Posterior vena cava (tissue), 2 donors: ENCODE measurements at regions not wholly inside any gene's neighbourhood (a gene's known extent, or its start where the extent isn't known, plus 50 kb on each side); places are given as distances from the start of the nearest gene placed in this dataset.

Source experiments
- DNase-seq: peaks from one replicate; pipeline ENCODE4 v3.0.0-alpha.2; 2020; ENCODE audit warnings: low spot score
- intact Hi-C, 2 donors: fragments of 100-400 bp; cut with DNase I; formaldehyde crosslinking; loops; one replicate each; pipeline versions ENCODE4 v1.14.1 to v1.14.2; 2022 to 2023
- donor health status: DM: yes; HTN: yes; CAD: no.
- donor health status: DM: yes; HTN: yes; CAD: no.

- intact Hi-C loops = no loop called here
- DNase-seq = no peak
Observed at GRCh38 chr11:91470656-91471055, 754.0 kb upstream of the FAT3 start.

DNA sequence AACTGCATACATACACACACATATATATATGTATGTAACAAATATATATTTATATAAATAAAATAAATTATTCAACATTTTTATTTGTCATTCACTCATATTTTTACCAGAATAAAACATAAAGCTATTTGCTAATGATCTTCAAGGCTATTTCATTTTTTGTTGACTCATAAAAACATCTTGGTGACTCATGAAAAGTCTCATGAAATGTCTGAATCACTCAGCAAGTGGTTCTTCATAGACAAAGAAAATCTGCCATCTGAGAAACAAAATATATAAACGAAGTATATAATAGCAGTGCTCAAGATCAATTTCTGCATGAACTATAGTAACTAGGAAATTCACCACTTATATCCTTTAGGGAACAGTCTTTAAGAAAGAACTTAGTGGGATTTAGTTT, 764.8 kb upstream of the FAT3 start:
- intact Hi-C loops = no loop called here
- no peak for DNase-seq

DNA sequence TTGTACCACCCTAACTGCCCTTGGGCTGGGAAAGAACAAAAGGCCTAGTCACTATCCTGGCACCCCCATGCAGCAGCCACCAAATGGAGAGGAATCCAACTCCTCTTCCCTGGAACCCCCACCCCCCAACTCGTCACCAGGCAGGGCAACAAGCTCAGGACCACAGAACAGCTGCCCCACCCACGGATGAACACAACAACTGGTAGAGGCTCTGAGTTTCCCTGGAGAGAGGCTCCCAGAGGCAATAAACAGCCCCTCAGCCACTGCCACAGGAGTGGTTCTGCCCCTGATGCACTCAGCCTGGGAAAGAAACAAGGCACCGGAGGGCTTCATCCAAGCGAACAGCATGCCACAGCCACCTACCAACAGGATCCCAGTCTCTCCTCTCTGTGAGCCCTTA, 778.4 kb upstream of the FAT3 start:
- intact Hi-C loops = no loop called here
- DNase-seq = peak; percentile 51

DNA sequence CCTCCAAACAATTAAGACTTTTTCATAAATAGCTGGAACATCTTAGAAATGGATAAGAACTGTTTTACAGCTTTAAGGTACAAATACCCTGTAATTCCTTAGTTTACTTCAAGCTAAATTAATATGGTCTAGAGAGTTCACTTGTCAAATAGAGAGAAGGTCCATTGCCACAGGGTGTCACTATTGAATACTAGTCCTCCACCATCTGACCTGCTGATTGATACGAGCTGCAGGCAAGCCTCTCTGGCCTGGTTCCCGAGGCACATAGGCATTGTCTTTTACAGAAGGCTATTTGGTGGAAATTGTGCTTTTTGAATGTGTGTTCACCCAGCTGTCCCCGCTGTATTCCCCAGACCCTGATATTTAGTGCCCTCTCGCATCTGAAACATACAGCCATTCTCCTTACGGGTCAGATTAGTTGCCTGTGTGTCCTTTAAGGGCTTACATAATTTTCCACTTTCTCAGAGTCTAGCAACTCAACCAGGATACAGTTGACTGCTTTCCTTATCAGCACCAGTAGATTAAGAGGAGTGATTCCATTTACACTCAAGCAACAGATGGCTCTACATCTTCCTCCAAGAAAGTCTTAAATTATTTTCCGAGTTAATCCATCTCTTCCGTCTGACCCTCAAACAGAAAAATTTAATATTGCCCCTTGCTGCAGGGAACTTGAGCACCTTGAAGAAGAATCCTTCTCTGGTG, 788.8 kb upstream of the FAT3 start:
- intact Hi-C loops = no loop called here
- no peak for DNase-seq

DNA sequence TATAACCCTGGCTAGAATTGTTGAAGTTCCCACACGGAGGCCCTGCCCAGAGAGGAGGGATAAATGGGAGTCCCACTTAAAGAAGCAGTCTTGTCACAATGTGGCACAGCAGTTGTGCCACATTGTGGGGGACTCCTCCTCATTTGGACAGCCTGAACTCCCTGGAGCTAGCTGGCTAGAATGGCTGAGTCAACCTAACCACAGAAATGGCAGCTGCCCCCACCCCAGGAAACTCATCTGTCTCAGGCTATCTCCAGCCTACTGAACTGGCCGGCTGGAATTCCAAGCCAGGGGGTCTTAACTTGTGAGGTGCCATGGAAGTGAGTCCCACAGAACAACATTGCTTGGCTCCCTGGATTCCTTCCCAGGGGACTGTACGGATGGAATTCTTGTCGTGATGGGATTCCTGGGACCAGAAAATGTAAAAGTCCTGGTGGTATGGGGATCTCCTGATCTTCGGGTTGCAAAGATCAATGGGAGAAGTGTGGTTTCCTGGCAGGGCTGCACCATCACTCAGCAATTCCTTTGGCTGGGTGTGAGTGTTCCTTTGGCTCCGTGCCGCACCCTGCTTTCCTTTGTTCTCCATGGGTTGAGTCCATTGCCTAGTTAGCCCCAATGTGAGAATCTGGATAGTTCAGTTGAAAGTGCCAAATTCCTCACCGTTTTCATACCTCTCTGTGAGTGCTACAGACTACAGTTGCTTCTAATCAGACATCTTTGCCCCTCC, 791.2 kb upstream of the FAT3 start:
- intact Hi-C loops = no loop called here
- peak; percentile 59 for DNase-seq

DNA sequence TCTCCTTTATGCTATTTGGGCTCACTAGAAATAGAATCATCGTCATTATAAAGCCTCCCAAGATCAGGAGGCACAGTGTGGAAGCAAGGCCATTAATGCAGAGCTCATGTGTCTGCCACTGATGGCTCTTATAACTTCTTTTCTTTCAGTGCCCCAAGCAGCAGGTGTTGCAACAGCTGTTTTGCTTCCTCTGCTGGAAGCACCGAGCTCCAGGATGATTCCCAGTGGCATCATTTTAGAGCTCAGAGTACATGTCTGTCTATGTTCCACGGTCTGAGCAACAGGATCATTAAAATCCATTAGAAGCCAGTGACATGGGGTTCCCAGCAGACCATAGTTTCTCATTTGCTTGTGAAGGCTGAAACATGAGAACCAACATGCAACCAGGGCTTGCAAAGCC, 803.0 kb upstream of the FAT3 start:
- intact Hi-C loops = no loop called here
- DNase-seq = no peak

- DNase-seq = no peak
- intact Hi-C loops = no loop called here
Observed at GRCh38 chr11:91407842-91408241, 816.8 kb upstream of the FAT3 start.

GRCh38 chr11:91406009-91406408, 818.6 kb upstream of the FAT3 start:
- no peak for DNase-seq
- intact Hi-C loops = no loop called here

GRCh38 chr11:91404344-91404743, 820.3 kb upstream of the FAT3 start:
- DNase-seq = no peak

GRCh38 chr11:91397134-91397468, 827.5 kb upstream of the FAT3 start:
- intact Hi-C loops = no loop called here
- DNase-seq = no peak

More at GRCh38 chr11:91404344-91404743, 820.3 kb upstream of the FAT3 start:
- intact Hi-C loops = loop anchor here in 1 of 2 donors (1.0 kb wide), 1 partner anchor 21 kb away; no protein-coding TSS in a partner anchor

DNA sequence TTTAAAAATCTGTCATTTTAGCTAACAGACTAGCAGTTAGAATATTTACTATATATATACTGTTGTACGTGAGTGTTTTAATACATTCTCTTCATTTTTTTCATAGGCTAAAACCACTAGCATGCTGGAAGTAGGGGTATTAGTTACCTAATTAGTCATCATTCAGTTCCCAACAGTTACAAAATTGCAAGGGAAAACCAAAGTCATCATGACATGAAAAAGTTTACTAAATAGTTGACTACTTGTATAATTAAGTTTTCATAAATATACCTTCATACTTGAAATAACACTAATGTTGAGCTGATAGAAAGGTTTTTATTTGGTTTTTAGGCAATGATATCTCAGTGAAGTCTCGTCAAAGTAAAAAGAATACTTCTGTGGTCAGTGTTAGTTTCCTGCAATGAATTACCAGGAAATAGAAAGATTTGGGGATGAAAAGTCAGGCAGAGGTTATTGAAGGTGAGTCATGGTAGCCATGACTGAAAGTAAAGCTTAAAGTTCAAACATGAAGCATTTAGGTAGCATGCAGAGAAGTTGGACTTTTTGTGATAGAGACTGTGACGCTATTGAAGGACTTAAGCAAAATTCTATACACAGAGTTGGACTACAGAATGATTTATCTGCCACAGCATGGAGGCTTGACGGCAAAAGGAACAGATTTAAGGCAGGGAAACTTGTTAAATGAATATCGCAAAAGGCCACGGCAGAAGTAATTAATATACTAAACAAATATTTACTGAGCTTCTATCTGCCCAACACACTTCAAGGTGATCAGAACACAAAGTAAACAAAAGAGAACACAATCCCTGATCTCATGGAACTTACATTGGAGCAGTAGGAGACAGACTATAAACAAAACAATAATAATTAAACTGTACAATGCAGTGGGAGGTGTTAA, 828.1 kb upstream of the FAT3 start:
- intact Hi-C loops = no loop called here
- DNase-seq = no peak

DNA sequence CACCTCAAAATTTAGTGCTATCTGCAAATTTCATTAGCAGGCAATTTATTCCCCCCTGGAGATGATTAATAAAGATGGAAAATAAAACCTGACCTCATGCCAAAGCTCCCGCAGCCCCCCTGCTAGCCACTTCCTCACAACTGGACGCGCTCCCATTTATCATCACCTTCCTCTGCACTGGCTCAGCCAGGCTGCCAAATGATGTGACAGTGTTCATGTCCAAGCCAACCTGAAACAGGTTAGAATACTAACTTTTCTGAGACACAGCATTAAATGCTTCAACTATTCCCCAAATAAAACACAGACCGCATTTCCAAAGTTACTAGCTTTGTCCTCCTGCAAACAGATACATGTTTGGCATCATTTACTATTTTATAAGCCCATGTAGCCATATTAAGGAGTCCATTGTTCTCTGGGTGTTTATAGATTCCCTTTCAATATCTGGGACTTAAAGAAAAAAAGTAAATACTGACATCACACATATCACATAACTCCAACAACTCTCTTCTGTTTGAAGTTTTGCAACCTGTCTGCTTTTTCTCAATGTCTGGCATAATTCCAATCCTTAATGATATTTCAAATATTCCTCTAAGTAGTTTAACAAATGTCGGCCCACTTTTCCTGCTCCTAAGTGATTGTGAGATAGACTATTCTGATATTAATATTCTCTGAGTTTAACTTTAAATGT, 829.7 kb upstream of the FAT3 start:
- intact Hi-C loops = no loop called here
- no peak for DNase-seq

DNA sequence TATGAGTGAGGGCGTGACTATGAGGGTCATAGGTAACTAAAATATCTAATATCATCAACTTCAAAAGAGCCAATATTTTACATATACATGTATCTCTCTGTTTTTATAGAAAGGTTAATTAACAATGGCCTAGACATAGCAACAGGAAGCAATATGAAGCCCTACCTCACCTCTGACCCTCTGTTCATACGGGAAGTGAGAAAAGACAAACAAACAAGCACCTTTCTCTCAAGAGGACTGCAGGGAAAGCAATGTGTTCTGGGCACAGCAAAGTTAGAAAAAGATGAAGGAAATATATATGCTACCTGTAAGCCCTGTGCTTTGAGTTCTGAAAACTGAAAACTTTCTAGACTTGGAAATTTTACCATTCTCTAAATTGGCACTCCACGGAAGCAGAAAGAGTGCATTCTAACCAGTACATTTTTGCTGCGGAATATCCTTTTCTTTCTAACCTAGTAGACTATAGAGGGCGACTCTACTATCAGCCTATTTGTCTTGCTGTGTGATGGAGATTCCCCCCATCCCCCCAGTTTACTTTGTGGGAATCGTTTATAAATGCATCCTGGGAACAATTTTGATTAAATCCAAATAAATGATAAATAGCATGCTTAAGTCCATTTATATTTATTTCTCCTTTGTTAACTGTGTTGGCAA, 830.4 kb upstream of the FAT3 start:
- intact Hi-C loops = no loop called here
- no peak for DNase-seq

GRCh38 chr11:91382946-91383345, 841.7 kb upstream of the FAT3 start:
- intact Hi-C loops = loop anchor here in 1 of 2 donors (1.0 kb wide), 1 partner anchor 21 kb away; no protein-coding TSS in a partner anchor
- DNase-seq = no peak

DNA sequence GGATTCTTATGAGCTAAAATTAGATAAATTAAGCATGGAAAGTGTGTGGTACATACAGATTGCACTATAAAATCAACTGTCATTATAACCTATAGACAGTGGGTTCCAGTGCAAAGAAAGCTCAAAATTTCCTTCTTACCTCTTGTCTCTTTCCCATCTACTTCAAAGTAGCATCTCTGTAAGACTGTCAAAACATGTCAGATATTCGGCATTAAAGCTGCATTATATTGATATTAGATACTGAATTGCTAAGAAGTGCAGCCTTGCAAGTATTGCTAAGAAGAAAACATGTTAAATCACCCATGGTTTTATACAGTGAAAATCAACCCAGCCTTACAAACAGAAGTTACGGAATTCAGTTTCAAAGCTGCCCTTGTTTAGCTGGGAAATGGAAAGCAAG, 849.8 kb upstream of the FAT3 start:
- intact Hi-C loops = no loop called here

DNA sequence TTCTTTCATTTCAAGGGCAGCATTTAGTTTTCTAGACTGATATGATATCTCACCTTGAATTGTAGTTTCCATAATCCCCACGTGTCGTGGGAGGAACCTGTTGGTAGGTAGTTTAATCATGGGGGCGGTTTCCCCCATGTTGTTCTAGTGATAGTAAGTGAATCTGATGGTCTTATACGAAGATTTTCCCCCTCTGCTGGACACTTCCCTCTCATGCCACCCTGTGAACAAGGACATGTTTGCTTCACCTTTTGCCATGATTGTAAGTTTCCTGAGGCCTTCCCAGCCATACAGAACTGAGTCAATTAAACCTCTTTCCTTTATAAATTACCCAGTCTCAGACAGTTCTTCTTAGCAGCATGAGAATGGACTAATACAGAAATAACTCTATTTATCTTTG, 851.1 kb upstream of the FAT3 start:
- intact Hi-C loops = no loop called here

More for the DNA sequence above, 849.8 kb upstream of the FAT3 start:
- no peak for DNase-seq

GRCh38 chr11:91366816-91367215, 857.8 kb upstream of the FAT3 start:
- DNase-seq = no peak
- intact Hi-C loops = no loop called here

More for the DNA sequence above, 851.1 kb upstream of the FAT3 start:
- no peak for DNase-seq

GRCh38 chr11:91365986-91366585, 858.5 kb upstream of the FAT3 start:
- DNase-seq = no peak
- intact Hi-C loops = no loop called here

GRCh38 chr11:91350931-91351330, 873.7 kb upstream of the FAT3 start:
- intact Hi-C loops = no loop called here
- DNase-seq = no peak
